Mucosa of descending colon (tissue), 3 donors: ENCODE measurements at regions not wholly inside any gene's neighbourhood (a gene's known extent, or its start where the extent isn't known, plus 50 kb on each side); places are given as distances from the start of the nearest gene placed in this dataset.

Experiments used
- ATAC-seq: fragments of 200-7000 bp; cut with Tn5 transposase; one replicate; pipeline ENCODE4 v1.9.1; 2020; ENCODE audit warnings: mild to moderate bottlenecking, moderate library complexity
- DNase-seq, 3 donors: peaks; one replicate each; pipeline ENCODE4 v3.0.0-alpha.2; 2020
- H3K36me3 ChIP-seq: fragments of 200-600 bp; one replicate; pipeline ENCODE4 v1.8.0; 2021; ENCODE audit warnings: low read depth, mild to moderate bottlenecking
- H3K4me1 ChIP-seq: fragments of 200-600 bp; one replicate; pipeline ENCODE4 v1.8.0; 2021; ENCODE audit warnings: low read depth, mild to moderate bottlenecking
- H3K4me3 ChIP-seq: fragments of 200-600 bp; one replicate; pipeline ENCODE4 v1.8.0; 2021; ENCODE audit warnings: mild to moderate bottlenecking
- H3K9me3 ChIP-seq: fragments of 200-600 bp; one replicate; pipeline ENCODE4 v1.8.0; 2021; ENCODE audit warnings: mild to moderate bottlenecking
- CTCF ChIP-seq: fragments of 200-600 bp; IDR thresholded peaks from one replicate; pipeline ENCODE4 v1.8.0; 2022; ENCODE audit warnings: antibody characterized with exemption, mild to moderate bottlenecking
- intact Hi-C, 2 donors: fragments of 100-400 bp; cut with DNase I in 1 of 2; cut with micrococcal nuclease in 1 of 2; formaldehyde crosslinking; loops; one replicate each; pipeline versions ENCODE4 v1.11.0 to v1.11.1; 2022; cut with DNase I, micrococcal nuclease
- donor health status: DM: no; HTN: no; CAD: no; lungs with moderate emphysema.
- donor health status: DM: no; HTN: no; CAD: no.
- donor health status: DM: no; HTN: yes; CAD: no.

GRCh38 chr3:99475229-99475628 lies 163.2 kb upstream of the COL8A1 start:
- no peaks in the 10 kb centered on the region for H3K4me1 ChIP-seq
- DNase-seq (no peak), ATAC-seq (no peak)
- TF ChIP-seq CTCF, result no peak
- peaks cover 3% of the 10 kb centered on the region for H3K9me3 ChIP-seq
- H3K4me3 ChIP-seq, result no peak overlapping the region
- intact Hi-C loops, result no loop called here
- H3K36me3 ChIP-seq, result no peaks in the 10 kb centered on the region

- intact Hi-C loops, result no loop called here
- H3K9me3 ChIP-seq, result peaks cover 3% of the 10 kb centered on the region
Observed at GRCh38 chr3:99474776-99475175, 163.6 kb upstream of the COL8A1 start.

GRCh38 chr3:99473321-99473751 lies 165.1 kb upstream of the COL8A1 start:
- no peaks in the 10 kb centered on the region for H3K4me1 ChIP-seq
- intact Hi-C loops, result no loop called here
- H3K4me3 ChIP-seq, result no peak overlapping the region
- DNase-seq, result no peak
- no peak for ATAC-seq
- no peaks in the 10 kb centered on the region for H3K36me3 ChIP-seq
- peaks cover 3% of the 10 kb centered on the region for H3K9me3 ChIP-seq
- no peak for TF ChIP-seq CTCF

More at GRCh38 chr3:99474776-99475175, 163.6 kb upstream of the COL8A1 start:
- ATAC-seq, result no peak
- Histone ChIP-seq H3K36me3 (no peaks in the 10 kb centered on the region), H3K4me1 (no peaks in the 10 kb centered on the region), H3K4me3 (no peak overlapping the region)
- no peak for TF ChIP-seq CTCF
- no peak for DNase-seq

GRCh38 chr3:99472385-99472784 lies 166.0 kb upstream of the COL8A1 start:
- TF ChIP-seq CTCF, result no peak
- intact Hi-C loops, result no loop called here
- no peak for DNase-seq
- no peaks in the 10 kb centered on the region for H3K36me3 ChIP-seq
- ATAC-seq, result no peak
- no peaks in the 10 kb centered on the region for H3K4me1 ChIP-seq
- H3K9me3 ChIP-seq, result no peaks in the 10 kb centered on the region
- H3K4me3 ChIP-seq, result no peak overlapping the region

- intact Hi-C loops, result no loop called here
- H3K4me1 ChIP-seq, result no peaks in the 10 kb centered on the region
- TF ChIP-seq CTCF, result no peak
- DNase-seq (no peak), ATAC-seq (no peak)
- H3K9me3 ChIP-seq, result no peaks in the 10 kb centered on the region
- H3K36me3 ChIP-seq, result no peaks in the 10 kb centered on the region
- no peak overlapping the region for H3K4me3 ChIP-seq
Observed at GRCh38 chr3:99471353-99472323, 166.8 kb upstream of the COL8A1 start.
